Suprapubic skin (tissue), 3 donors: ENCODE measurements at regions not wholly inside any gene's neighbourhood (a gene's known extent, or its start where the extent isn't known, plus 50 kb on each side); places are given as distances from the start of the nearest gene placed in this dataset.

Source experiments
- CTCF ChIP-seq, 2 donors: fragments of 200-600 bp in 1 of 2; fragments of 450-650 bp in 1 of 2; sonication (generic) in 1 of 2; IDR thresholded peaks; one replicate each; pipeline ENCODE4 v1.5.1; 2016 to 2019; ENCODE audit warnings: antibody characterized with exemption in 2 of 2, mild to moderate bottlenecking in 1 of 2, moderate library complexity in 1 of 2
- POLR2AphosphoS5 ChIP-seq, 3 donors: sonication (generic); formaldehyde crosslinking; IDR thresholded peaks; one replicate each; pipeline ENCODE4 v1.6.1; 2017; ENCODE audit warnings: antibody characterized with exemption in 3 of 3

- TF ChIP-seq POLR2AphosphoS5 (IDR thresholded peaks at IDR 0.05) (no peak), CTCF (IDR thresholded peaks at IDR 0.05) (no peak)
These were observed 191.9 kb upstream of the C1orf174 start for GRCh38 chr1:4091996-4092395.
